GM18868 (cell line): ENCODE measurements at regions not wholly inside any gene's neighbourhood (a gene's known extent, or its start where the extent isn't known, plus 50 kb on each side); places are given as distances from the start of the nearest gene placed in this dataset.

Source experiments
- ATAC-seq: cut with Tn5 transposase; IDR thresholded peaks from one replicate; pipeline ENCODE4 v1.9.1; 2021; ENCODE audit warnings: mild to moderate bottlenecking, moderate library complexity; ENCODE audit not compliant: unreplicated experiment

- ATAC-seq = no peak
Observed at GRCh38 chr2:187274146-187274545, 173.9 kb downstream of the CALCRL start.

GRCh38 chr2:187272255-187272654 lies 175.8 kb downstream of the CALCRL start:
- no peak for ATAC-seq

GRCh38 chr2:187271825-187272224 lies 176.2 kb downstream of the CALCRL start:
- no peak for ATAC-seq

- no peak for ATAC-seq
Observed at GRCh38 chr2:187266645-187267044, 181.4 kb downstream of the CALCRL start.

GRCh38 chr2:187266147-187266546 lies 181.9 kb downstream of the CALCRL start:
- no peak for ATAC-seq

- no peak for ATAC-seq
Observed at GRCh38 chr2:187264612-187265011, 183.4 kb downstream of the CALCRL start.

GRCh38 chr2:187263675-187264560 lies 184.1 kb downstream of the CALCRL start:
- no peak for ATAC-seq

GRCh38 chr2:187261705-187262104 lies 186.3 kb downstream of the CALCRL start:
- no peak for ATAC-seq

GRCh38 chr2:187252063-187252462 lies 196.0 kb downstream of the CALCRL start:
- no peak for ATAC-seq

- ATAC-seq = no peak
Observed at GRCh38 chr2:187250137-187250536, 197.9 kb downstream of the CALCRL start.

GRCh38 chr2:187233811-187234210 lies 214.2 kb downstream of the CALCRL start:
- ATAC-seq = no peak

- ATAC-seq = no peak
Observed at GRCh38 chr2:187232749-187233148, 215.3 kb downstream of the CALCRL start.

GRCh38 chr2:187230088-187230487 lies 218.0 kb downstream of the CALCRL start:
- no peak for ATAC-seq

- no peak for ATAC-seq
Observed at GRCh38 chr2:187228986-187229385, 219.1 kb downstream of the CALCRL start.

- no peak for ATAC-seq
Observed at GRCh38 chr2:187224989-187225388, 223.1 kb downstream of the CALCRL start.

GRCh38 chr2:187220071-187220470 lies 228.0 kb downstream of the CALCRL start:
- no peak for ATAC-seq

- ATAC-seq = no peak
Observed at GRCh38 chr2:187215532-187216240, 232.4 kb downstream of the CALCRL start.

GRCh38 chr2:187214306-187214705 lies 233.7 kb downstream of the CALCRL start:
- no peak for ATAC-seq

GRCh38 chr2:187213798-187214197 lies 234.3 kb downstream of the CALCRL start:
- no peak for ATAC-seq

- no peak for ATAC-seq
Observed at GRCh38 chr2:187210726-187211125, 237.3 kb downstream of the CALCRL start.

- ATAC-seq = no peak
Observed at GRCh38 chr2:187208199-187208785, 239.8 kb downstream of the CALCRL start.

GRCh38 chr2:187207126-187207525 lies 240.9 kb downstream of the CALCRL start:
- no peak for ATAC-seq
